ENCODE measurements at regions not wholly inside any gene's neighbourhood (a gene's known extent, or its start where the extent isn't known, plus 50 kb on each side); places are given as distances from the start of the nearest gene placed in this dataset.

GRCh38 chr2:128380061-128380889 lies 61.6 kb upstream of the HS6ST1 start:
- DNase-seq (ENCODE audit: low read depth in 1 of 2, low spot score in 1 of 2) = no peak

- no peak for DNase-seq (ENCODE audit: low read depth in 1 of 2, low spot score in 1 of 2)
Observed at GRCh38 chr2:128380961-128381938, 62.6 kb upstream of the HS6ST1 start.

DNA sequence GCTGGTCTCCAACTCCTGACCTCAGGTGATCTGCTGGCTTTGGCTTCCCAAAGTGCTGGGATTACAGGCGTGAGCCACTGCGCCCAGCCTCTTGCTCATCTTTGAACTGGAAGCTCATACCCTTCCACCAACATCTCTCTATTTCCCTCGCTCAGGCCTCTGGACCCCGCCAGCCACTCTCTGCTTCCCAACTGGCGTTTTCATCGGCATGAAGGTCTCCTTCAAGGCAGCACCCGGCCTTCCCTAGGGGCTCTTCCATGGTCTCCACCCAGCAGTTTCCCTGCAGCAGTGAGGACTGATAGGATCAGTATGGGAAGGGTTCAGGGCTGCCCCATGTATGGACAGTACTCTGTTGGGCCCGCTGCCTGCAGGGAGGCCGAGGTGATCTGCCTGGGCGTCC lies 65.8 kb upstream of the HS6ST1 start:
- DNase-seq (ENCODE audit: low read depth in 1 of 2, low spot score in 1 of 2) = no peak

- no peak for DNase-seq (ENCODE audit: low read depth in 1 of 2, low spot score in 1 of 2)
Observed at GRCh38 chr2:128384956-128385355, 66.3 kb upstream of the HS6ST1 start.

GRCh38 chr2:128385365-128385764 lies 66.7 kb upstream of the HS6ST1 start:
- no peak for DNase-seq (ENCODE audit: low read depth in 1 of 2, low spot score in 1 of 2)

GRCh38 chr2:128386066-128386465 lies 67.4 kb upstream of the HS6ST1 start:
- DNase-seq (ENCODE audit: low read depth in 1 of 2, low spot score in 1 of 2) = no peak

DNA sequence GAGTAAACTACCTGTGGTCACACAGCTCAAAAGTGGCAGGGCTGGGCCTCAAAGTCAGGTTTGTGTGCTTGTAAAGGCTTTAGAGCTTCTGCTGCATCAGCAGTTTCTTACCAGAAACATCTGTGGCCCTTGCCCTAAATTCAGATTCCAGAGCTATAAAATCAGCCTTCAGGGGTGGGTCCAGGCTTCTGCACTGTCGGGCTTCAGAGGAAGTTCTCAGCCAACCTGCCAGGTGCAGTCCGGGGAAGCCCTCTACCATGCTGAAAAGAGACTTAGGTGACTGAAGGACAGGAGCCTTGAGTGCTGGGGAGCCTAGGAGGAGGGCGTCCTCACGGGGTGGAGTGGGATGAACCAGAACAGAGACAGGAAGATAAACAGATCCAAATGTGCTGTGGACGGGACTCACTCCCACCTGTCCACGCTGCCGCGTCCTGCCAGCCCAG lies 69.9 kb upstream of the HS6ST1 start:
- no peak for DNase-seq (ENCODE audit: low read depth in 1 of 2, low spot score in 1 of 2)

- no peak for DNase-seq (ENCODE audit: low read depth in 1 of 2, low spot score in 1 of 2)
Observed at GRCh38 chr2:128389388-128390086, 70.9 kb upstream of the HS6ST1 start.

DNA sequence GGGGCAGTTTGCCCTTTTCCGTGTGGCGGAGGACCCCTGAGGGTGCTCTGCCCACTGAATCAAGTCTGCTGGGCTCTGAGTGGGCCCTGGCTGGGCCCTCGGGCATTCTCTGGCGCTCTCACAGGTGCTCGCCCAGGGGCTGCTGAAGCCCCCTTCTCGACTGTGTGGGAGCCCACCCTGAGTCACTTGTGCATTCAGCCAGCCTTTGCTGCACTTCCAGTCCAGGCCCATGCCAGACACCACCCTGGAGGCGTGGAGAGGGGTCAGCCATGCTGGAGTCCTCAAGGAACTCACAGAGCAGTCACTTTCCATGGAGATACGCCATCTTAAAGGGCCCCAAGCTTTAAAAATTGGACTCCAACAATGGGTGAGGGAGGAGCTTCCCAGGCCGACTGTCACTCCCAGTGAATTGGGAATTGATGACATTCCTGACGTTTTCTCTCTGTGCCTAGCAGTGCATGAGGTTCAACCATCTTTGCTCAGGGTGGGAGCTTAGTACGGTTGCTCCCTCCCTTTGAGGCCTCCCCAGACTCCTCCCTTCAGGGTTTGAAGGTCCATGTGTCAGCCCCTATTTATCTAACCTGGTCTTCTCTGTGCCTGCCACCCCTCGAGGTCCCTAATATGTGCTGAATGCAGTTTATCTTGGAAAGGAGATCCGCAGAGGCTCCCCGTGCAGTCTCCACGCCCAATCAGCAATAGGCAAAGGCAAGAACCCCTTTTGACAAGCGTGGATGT lies 71.8 kb upstream of the HS6ST1 start:
- no peak for DNase-seq (ENCODE audit: low read depth in 1 of 2, low spot score in 1 of 2)

DNA sequence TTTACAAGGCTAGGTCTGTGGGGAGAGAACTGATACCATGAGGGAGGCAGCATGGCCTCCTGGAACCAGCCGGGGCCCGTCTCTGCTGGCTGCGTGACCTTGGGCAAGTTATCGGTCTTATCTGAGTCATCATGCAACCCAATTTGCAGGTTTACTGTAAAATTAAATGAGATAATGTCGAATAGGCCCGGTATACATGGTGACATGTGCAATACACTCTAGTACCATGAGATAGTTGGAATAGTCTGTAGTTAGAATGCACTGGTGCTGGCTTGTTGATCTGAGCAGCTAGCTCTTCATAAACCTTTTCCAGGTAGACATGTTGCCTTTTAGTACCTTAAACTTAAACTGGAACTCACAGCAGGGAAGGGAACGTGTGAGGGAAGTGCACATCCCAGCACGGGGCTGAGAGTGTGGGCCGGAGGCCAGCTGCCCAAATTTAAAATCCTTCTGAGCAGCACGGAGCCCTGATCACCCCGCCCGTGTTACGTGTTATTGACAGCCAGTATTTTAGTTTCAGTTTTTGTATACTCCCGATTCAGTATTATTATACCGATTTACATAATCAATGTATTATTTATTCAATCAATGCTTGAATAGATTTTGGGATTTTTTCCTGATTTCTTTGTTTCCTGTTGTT lies 72.4 kb upstream of the HS6ST1 start:
- DNase-seq (ENCODE audit: low read depth in 1 of 2, low spot score in 1 of 2) = no peak

DNA sequence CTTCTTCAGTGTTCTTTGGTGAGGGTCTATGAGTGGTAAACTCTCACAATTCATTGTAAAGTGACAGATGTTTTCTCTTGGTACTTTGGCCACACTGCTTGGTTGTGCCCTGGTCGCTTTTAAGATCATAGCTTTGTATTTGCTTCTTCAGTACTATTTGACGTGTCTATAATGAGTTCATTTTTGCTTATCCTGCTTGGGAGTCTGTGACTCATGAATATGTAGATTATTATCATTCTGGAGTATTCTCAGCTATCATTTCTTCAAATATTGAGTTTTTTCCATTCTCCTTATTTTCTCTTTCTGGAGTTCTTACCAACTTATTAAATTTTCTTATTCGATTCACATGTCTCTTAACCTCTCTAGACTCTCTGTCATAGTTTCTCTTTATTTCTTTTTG lies 73.0 kb upstream of the HS6ST1 start:
- DNase-seq (ENCODE audit: low read depth in 1 of 2, low spot score in 1 of 2) = no peak

GRCh38 chr2:128392207-128392606 lies 73.5 kb upstream of the HS6ST1 start:
- no peak for DNase-seq (ENCODE audit: low read depth in 1 of 2, low spot score in 1 of 2)

GRCh38 chr2:128394007-128394730 lies 75.5 kb upstream of the HS6ST1 start:
- no peak for DNase-seq (ENCODE audit: low read depth in 1 of 2, low spot score in 1 of 2)

DNA sequence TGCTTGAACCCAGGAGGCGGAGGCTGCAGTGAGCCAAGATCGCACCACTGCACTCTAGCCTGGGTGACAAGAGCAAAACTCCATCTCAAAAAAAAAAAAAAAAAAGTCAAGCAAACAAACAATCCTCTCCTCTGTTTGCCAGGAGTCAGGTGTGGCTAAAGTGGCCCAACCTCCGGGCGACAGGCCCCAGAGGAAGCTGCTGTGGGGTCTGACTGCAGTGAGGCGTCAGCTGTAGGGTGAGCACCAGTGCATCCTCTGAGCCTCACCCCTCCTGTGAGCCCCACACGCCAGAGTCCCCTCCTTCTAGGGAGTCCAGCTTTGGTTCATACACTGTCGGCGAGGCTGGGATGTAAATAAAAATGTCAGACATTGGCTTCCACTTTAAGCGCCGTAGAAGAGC lies 76.5 kb upstream of the HS6ST1 start:
- no peak for DNase-seq (ENCODE audit: low read depth in 1 of 2, low spot score in 1 of 2)

- DNase-seq (ENCODE audit: low read depth in 1 of 2, low spot score in 1 of 2) = no peak
Observed at GRCh38 chr2:128395640-128396499, 77.2 kb upstream of the HS6ST1 start.

DNA sequence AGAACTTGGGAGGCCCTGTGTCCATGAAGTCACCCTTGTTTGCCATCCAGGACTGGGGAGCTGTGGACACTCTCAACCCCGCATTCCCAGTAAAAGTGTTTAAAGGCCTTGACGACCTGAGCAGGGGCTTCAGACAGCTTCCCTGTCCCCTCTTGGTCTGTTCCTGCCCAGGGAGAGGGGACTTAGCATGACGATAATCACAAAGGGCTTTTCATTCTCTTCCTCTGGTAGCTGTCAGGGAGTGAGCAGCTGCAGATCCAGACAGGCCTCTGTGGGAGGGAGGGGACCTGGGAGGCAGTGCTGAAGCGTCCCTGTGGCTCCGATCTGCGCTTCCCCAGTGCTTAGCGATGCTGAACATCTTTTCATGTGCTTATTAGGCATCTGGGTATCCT lies 77.8 kb upstream of the HS6ST1 start:
- DNase-seq (ENCODE audit: low read depth in 1 of 2, low spot score in 1 of 2) = no peak

GRCh38 chr2:128396946-128397345 lies 78.3 kb upstream of the HS6ST1 start:
- no peak for DNase-seq (ENCODE audit: low read depth in 1 of 2, low spot score in 1 of 2)

- DNase-seq (ENCODE audit: low read depth in 1 of 2, low spot score in 1 of 2) = no peak
Observed at GRCh38 chr2:128399256-128399655, 80.6 kb upstream of the HS6ST1 start.
